K562 (cell line): ENCODE measurements at regions not wholly inside any gene's neighbourhood (a gene's known extent, or its start where the extent isn't known, plus 50 kb on each side); places are given as distances from the start of the nearest gene placed in this dataset.

ENCODE experiments used
- CTCF ChIP-seq, 3 experiments: IDR thresholded peaks in 2 of 3; conservative IDR thresholded peaks in 1 of 3; 2 replicates each; pipeline ENCODE4 v1.5.1; 2011 to 2012; ENCODE audit warnings: low read length in 3 of 3, mild to moderate bottlenecking in 3 of 3, control low read depth in 2 of 3, improper control_type of control experiment in 1 of 3, inconsistent platforms in 1 of 3, low read depth in 1 of 3, mixed read lengths in 1 of 3, moderate library complexity in 1 of 3; ENCODE audit not compliant: insufficient read depth in 2 of 3
- KDM4B ChIP-seq, 2 experiments: fragments of 450-650 bp in 1 of 2; sonication (generic) in 1 of 2; IDR thresholded peaks; 2 replicates each; pipeline ENCODE4 v1.6.1; 2016 to 2017; ENCODE audit warnings: borderline replicate concordance in 2 of 2, antibody characterized with exemption in 1 of 2, low read depth in 1 of 2, mild to moderate bottlenecking in 1 of 2
- MCM7 ChIP-seq, 2 experiments: fragments of 450-650 bp; IDR thresholded peaks; 2 replicates each; pipeline ENCODE4 v1.6.1; 2016 to 2018
- NFYB ChIP-seq: IDR thresholded peaks from 2 replicates; pipeline ENCODE4 v1.6.1; 2011; ENCODE audit warnings: mild to moderate bottlenecking, moderate library complexity; ENCODE audit not compliant: insufficient read length; ENCODE audit errors: extremely low read depth
- TEAD1 ChIP-seq, 2 experiments: fragments of 450-650 bp in 1 of 2; sonication (generic) in 1 of 2; formaldehyde crosslinking; IDR thresholded peaks; 2 replicates each; pipeline versions ENCODE4 v1.4.0 to v1.8.0; 2020 to 2022; ENCODE audit warnings: mild to moderate bottlenecking in 2 of 2, missing genetic modification reagents in 1 of 2
- TFAP4 ChIP-seq: sonication (generic); formaldehyde crosslinking; IDR thresholded peaks from 2 replicates; pipeline ENCODE4 v1.8.0; 2022; ENCODE audit warnings: missing genetic modification reagents, mild to moderate bottlenecking, moderate library complexity, borderline replicate concordance
- TF ChIP-seq, protein P1 (sequence below): fragments of 250-450 bp; sonication (Bioruptor Pico); IDR thresholded peaks from 2 replicates; pipeline ENCODE4 v1.9.0; 2021; ENCODE audit warnings: mild to moderate bottlenecking, inconsistent platforms

- TF ChIP-seq CTCF (IDR thresholded peaks at IDR 0.05 in 2 of 3, conservative IDR thresholded peaks at IDR 0.05 in 1 of 3; ENCODE audit: insufficient read depth in 2 of 3, low read depth in 1 of 3, low read length in 3 of 3) = no peak
- no peak for TF ChIP-seq NFYB
- no peak for TF ChIP-seq TFAP4 (CRISPR knock-in tag)
- TF ChIP-seq, protein P1, sequence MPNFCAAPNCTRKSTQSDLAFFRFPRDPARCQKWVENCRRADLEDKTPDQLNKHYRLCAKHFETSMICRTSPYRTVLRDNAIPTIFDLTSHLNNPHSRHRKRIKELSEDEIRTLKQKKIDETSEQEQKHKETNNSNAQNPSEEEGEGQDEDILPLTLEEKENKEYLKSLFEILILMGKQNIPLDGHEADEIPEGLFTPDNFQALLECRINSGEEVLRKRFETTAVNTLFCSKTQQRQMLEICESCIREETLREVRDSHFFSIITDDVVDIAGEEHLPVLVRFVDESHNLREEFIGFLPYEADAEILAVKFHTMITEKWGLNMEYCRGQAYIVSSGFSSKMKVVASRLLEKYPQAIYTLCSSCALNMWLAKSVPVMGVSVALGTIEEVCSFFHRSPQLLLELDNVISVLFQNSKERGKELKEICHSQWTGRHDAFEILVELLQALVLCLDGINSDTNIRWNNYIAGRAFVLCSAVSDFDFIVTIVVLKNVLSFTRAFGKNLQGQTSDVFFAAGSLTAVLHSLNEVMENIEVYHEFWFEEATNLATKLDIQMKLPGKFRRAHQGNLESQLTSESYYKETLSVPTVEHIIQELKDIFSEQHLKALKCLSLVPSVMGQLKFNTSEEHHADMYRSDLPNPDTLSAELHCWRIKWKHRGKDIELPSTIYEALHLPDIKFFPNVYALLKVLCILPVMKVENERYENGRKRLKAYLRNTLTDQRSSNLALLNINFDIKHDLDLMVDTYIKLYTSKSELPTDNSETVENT = no peak
- no peak for TF ChIP-seq MCM7 (IDR thresholded peaks at IDR 0.05)
- TF ChIP-seq TEAD1 (CRISPR knock-in tag; IDR thresholded peaks at IDR 0.05) = no peak
- TF ChIP-seq KDM4B (IDR thresholded peaks at IDR 0.05; ENCODE audit: borderline replicate concordance in 2 of 2, low read depth in 1 of 2) = no peak
- TF ChIP-seq, all 486 proteins: peak for 0
Observed at GRCh38 chr5:4244306-4244705, 648.7 kb downstream of the IRX1 start (continued).
